H54 (cell line): ENCODE measurements at regions not wholly inside any gene's neighbourhood (a gene's known extent, or its start where the extent isn't known, plus 50 kb on each side); places are given as distances from the start of the nearest gene placed in this dataset.

Experiments
- DNase-seq: peaks from one replicate; pipeline ENCODE4 v3.0.0; 2011; ENCODE audit warnings: low spot score, mixed read lengths; ENCODE audit not compliant: insufficient read length
- FAIRE-seq: peaks from 3 replicates; lab custom pipeline; 2011; peaks lifted over from hg19 to GRCh38; lab: Jason Lieb, UNC
- POLR2A ChIP-seq: IDR thresholded peaks from 2 replicates; pipeline ENCODE4 v1.6.1; 2011; ENCODE audit warnings: low read depth, mild to moderate bottlenecking, low read length

DNA sequence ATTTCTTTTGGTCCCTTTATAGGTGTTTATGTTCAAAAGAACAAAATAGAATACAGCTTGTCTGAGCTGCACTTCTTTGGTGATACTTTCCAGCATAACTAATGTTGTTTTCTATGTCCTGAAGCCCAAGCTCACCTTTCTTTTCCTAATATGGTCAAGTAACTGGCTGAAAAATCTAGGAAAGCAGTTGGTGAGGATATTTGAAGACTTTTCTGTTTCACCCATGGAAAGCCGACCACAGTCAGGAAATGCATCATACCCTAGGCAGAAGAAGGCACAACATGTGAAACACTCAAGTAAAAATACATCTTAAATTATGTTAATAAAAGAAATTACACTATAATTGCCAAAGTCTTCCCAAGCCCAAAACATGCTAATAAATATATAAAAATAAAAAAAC, 337.0 kb downstream of the PDGFC start:
- no peak for FAIRE-seq
- DNase-seq, result no peak
- TF ChIP-seq POLR2A, result no peak

DNA sequence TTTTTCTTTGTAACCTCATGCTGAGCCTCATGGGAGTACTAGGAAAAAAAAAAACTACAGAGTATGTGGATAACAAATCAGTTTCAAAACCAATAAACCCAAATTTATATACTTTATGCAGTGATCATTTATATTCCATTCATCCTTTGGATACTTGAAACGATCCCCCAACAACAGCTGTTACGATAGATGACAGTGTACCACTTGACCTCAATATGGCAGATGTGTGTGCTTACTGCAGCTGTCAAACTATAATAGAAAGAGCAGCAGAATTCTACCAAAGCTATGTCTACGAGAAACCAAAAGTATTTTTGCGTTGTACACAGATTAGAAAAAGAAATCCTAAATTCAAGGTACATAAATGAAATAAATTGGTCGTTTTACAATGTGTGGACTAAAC, 337.8 kb downstream of the PDGFC start:
- no peak for DNase-seq
- no peak for FAIRE-seq
- no peak for TF ChIP-seq POLR2A

DNA sequence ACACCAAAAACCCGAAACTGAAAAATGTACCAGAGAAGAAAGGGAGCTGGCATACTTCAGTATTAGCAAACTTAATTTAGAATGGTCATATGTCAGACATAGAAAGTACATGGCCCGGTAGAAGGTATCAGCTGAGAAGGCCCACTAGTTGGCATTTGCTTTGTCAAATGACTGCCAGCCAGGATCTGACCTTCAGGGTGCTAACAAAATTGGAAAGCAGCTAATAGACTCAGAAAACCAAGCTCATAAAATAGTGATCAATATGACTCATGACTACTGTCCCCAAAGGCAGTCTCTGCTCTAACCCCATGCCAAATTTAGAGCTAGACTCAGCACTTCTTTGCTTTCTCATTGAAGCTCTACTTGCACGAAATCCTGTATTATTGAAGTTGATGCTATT, 342.7 kb downstream of the PDGFC start:
- no peak for TF ChIP-seq POLR2A
- DNase-seq (no peak), FAIRE-seq (no peak)

DNA sequence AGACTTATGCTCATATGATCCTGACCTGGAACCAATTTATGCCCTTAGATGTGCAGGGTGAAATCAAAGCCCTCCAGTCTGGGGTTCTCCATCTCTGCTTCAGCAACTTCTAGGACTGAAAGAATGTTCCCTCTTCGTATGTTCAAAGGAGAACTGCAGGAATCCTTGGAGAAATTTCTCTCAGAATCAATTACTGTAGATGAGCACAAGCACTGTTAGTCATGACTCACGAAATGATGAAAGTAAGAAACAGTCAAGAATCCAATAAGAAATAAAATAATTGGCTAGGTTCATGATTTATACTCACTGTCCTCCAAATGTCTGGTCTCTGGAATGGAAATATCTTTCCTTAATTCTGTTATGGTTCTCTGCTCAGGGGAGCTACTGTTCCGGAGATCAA, 348.2 kb downstream of the PDGFC start:
- no peak for DNase-seq
- TF ChIP-seq POLR2A, result no peak
- FAIRE-seq, result no peak

DNA sequence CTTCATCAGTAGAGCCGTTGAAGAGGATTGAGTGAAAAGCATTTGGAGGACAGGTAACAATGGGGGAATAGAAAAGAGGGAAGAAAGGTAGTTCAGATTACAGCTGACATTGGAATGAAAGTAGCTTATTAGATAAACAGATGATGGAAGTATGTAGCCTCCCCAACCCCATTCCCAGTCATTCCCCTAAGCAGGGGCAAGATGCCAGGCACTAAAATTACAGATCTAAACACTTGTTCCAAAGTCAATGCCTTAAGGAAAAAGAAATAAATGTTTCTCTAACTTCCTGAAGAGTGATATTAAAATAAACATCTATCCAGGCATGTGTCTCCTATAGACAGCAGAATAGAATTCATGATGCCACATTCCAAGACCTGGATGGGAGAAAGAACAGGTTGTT, 350.8 kb downstream of the PDGFC start:
- DNase-seq (no peak), FAIRE-seq (no peak)
- TF ChIP-seq POLR2A, result no peak

DNA sequence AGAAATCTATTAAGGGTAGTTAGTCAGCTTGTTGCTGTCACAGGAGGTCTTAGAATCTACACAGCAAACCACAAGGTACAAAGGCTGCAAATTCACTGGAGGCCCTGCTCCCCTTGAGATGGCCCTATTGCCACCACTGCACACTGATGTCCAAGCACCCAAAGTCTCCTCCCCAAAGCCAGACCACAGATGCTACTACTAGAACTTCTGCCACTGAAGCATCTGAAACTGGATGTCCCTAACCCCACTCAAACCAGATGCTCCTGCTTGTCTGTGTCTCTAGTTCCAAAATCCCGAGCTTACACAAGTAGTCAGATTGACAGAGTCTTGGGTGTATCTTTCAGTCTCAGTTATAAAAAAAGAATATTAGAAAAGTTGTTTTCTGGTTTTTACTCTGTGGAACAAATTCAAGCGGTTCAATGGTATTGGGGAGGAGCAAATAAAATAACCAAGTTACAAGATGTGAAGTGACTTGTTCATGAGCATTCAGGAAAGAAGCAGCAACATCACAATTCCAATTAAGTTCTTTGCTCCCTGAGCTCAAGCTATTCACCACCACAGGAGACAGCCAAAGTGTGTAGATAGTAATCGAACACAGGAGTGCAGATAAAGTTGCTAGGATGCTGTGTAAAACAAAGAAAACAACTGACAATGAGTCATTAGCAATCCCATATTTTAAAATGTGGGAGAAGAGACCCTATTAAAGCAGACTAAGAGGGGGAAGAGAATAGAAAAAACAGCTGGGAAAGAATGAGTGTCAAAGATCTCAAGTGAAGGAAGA, 352.3 kb downstream of the PDGFC start:
- DNase-seq (no peak), FAIRE-seq (no peak)
- TF ChIP-seq POLR2A, result no peak

DNA sequence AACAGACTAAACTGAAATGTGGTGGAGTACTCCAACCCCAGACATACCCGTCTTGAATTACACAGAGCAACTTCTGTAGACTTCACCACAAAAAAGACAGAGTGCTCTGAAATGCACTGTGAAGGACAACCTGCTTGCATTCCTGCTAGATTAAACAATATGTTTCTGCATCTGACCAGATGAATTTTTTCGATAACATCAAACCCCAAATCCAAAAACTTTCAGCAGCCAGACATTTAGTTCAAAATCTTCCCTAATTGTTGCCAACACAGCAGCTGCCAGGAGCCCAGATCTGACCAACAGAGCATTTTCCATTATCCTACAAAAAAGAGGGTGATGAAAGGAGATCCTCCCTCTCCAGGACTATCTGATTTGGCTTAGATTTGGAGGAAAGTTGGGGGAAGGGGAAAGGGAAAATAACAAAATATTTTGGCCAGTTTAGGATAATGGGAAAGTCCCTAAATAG, 356.5 kb downstream of the PDGFC start:
- FAIRE-seq, result peak; percentile 6
- no peak for DNase-seq
- no peak for TF ChIP-seq POLR2A

DNA sequence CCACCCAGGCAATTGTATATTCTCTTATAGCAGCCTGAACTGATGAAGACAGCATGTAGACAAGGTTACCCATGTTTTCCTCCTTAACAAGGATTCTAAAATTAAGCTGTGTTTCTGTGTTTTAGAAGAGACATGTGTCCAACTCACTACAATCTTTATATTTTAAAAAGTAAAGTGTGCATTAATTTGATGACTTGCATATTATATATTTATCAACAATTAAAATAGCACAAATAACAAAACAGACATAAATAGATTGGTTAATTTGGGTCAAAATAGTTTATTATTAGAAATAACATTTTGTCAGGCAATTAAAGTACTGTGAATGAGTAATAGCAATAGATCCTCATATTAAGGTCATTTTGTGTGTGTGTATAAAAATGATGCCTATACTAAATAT, 357.1 kb downstream of the PDGFC start:
- no peak for TF ChIP-seq POLR2A
- no peak for FAIRE-seq
- no peak for DNase-seq

DNA sequence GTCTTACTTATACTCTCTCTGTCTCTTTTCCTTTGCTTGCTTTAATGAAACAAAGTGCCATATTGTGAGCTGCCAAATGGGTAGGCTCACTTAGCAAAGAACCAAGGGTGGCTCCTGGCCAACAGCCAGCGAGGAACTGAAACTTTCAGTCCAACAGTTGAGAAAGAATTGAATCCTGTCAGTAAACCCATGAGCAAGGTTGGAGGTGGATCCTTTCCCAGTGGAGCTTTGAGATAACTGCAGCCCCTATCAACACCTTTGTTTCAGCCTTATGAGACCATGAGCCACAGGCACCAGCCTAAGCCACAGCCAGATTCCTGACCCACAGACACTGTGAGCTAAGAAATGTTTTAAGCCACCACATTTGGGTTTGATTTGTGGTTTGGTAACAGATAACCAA, 362.2 kb downstream of the PDGFC start:
- FAIRE-seq (no peak), DNase-seq (no peak)
- no peak for TF ChIP-seq POLR2A

DNA sequence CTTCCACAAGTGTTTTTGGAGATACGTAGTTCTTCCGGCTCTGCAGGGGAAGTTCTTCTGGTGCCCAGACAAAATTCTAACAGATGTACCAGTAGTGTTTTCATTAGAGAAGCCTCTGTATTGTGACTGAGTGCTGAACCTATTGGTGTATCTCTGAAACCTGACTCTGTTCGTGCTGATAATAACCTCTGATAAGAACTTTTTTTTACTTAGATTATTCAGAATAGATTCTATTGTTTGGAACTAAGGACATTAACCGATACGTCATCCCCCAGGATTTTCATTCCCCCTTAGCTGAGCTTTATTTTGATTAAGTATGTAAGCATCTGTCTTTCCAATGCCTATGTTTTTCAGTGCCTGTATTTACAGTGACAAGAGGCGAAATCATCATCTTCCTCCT, 362.9 kb downstream of the PDGFC start:
- DNase-seq (no peak), FAIRE-seq (no peak)
- TF ChIP-seq POLR2A, result no peak

DNA sequence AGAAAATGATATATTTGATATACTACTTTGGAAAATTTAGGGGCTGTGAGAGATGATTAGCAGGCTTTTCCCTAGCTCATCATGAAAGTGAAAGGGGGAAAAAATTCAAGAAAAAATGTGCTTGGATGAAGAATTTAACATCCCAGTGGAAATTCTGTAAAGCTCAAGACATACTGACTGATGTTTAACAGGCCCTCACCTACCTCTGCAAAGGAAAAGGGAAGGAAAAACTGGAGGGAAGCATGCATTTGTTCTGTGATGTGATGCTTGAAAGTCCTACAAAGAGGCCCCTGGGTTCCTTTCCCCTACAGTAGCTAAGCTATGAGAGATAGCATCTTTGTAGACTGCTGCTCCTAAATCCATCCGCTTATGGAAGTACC, 364.1 kb downstream of the PDGFC start:
- no peak for TF ChIP-seq POLR2A
- FAIRE-seq (no peak), DNase-seq (no peak)

DNA sequence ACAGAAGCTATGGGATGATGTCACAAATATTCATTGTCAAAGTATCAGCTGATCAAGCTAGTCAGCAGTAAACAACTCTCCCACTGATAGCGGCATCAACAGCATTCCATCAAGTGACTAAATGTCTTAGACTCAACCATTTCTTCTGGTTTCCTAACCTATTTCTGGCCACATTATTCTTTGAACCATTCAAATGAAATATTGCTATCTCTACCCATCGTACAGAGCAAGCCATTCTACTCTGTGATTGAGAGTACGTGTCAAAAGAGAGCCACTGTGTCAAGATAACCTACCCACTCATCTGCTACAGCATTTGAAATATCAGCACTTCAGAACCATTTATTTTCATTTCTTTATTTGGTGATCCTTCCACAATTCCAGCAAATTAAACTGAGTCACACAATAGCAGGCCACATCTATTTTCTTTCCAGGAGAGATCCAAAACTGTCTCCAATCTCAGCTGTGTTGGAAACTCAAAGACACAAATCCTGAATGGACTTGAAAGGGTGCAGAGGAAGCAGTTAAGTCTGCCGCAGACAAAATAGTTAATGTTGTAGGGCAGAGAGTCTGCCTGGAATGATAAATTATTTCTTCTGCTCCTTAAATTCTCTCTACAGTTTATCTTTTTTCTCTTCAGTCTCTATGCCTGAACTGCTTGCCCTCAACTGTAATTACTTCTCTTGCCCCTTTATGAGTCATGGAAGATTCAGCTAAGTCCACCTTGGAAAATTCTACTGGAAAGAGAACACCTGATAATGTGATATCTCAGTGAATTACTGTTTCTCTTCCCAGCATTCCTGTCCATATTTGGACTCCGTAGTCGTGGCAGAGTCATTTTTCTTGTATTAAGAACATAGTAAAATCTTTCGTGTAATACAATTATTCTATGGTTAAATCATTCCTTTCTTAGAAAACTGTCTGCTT, 364.8 kb downstream of the PDGFC start:
- DNase-seq (no peak), FAIRE-seq (no peak)
- TF ChIP-seq POLR2A, result no peak

DNA sequence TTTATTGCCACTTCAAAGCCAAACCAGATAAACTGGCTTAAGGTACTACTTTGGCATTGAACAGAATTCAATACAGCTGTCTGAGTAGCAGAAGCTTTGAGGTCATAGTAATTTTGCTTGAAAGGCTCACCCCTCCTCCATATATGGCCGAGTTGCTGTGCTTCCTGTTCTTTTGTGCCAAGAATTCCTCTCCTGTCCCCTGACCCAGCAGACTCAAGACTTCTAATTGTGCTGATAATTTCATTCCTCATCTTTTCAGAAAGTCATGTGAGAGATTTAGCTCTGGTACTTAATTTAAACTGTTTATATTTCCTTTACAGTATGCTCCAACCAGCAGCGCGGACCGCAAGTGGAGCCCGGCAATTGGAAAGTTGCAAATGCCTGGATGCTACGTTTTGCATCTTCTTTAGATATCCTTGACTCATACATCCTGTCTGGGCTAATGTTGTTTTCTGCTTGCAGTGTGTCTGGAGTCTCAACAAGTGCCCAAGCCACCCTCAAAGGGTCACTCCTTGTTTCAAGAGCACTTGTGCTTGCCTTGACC, 373.4 kb downstream of the PDGFC start:
- DNase-seq, result no peak
- TF ChIP-seq POLR2A, result no peak
- FAIRE-seq, result peak; percentile 75

DNA sequence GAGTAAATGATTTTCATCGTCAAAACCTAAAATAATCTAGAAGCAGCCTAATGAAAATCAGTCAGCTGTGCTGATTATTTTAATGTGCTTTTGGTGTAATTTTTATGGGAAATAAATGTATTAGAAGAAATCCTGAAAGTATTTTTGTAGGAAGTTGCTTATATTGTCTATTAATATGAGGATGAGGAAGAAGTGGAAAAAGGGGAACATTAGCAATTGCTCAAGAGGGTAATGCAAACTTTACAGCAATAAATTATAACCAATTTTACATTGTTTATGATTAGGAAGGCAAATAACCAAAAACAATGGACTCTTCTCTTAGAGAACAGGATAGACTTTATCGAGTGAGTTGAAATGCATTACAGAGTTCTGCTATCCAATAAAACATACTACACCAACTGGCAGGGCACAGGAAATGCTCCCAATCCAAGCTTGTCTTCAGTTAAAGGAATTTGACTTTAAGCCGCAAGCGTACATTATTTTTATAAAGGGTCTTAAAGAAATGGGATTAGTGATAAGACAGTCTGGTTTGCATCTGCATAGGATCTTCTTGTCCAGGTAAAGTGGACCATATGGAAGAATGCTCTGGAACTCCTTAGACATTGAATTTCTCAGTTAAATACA, 374.8 kb downstream of the PDGFC start:
- DNase-seq, result no peak
- no peak for FAIRE-seq
- no peak for TF ChIP-seq POLR2A
